ENCODE measurements at regions not wholly inside any gene's neighbourhood (a gene's known extent, or its start where the extent isn't known, plus 50 kb on each side); places are given as distances from the start of the nearest gene placed in this dataset.

GRCh38 chr1:164949771-164950471 is 390.9 kb downstream of the PBX1 start:
- no peaks in the 10 kb centered on the region for H4K20me1 ChIP-seq (replicated peaks; ENCODE audit: control insufficient read depth, extremely low read depth, insufficient read depth, low read length)
- ChIA-PET CTCF (no interaction called here), POLR2A (no interaction called here)
- H3K27me3 ChIP-seq (ENCODE audit: control insufficient read depth in 2 of 2, insufficient read depth in 2 of 2, low read length in 2 of 2) = no peaks in the 10 kb centered on the region
- no peaks in the 10 kb centered on the region for H3K4me1 ChIP-seq (ENCODE audit: control insufficient read depth, extremely low read depth, insufficient read depth, low read length)
- no peaks in the 10 kb centered on the region for H3K36me3 ChIP-seq (ENCODE audit: control insufficient read depth in 2 of 2, extremely low read depth in 1 of 2, insufficient read depth in 2 of 2, low read length in 2 of 2)
- no peak overlapping the region for H3K4me2 ChIP-seq (ENCODE audit: insufficient read depth, low read length)
- H3K9me1 ChIP-seq (replicated peaks; ENCODE audit: control insufficient read depth, extremely low read depth, insufficient read depth, low read length) = no peaks in the 10 kb centered on the region
- dilution Hi-C loops (cut with MboI; ENCODE audit: extremely low pct_ligation_motif_present, low sequenced_read_pairs) = no loop called here
- H3K27ac ChIP-seq (ENCODE audit: insufficient read depth, low read depth, low read length) = no peak overlapping the region
- H3K9ac ChIP-seq (replicated peaks; ENCODE audit: extremely low read depth, insufficient read depth, low read length) = no peak overlapping the region
- no peak for FAIRE-seq
- no peak overlapping the region for H3K4me3 ChIP-seq (replicated peaks in 1 of 3; ENCODE audit: insufficient read depth in 1 of 3, low read depth in 1 of 3, low read length in 3 of 3)
- no peaks in the 10 kb centered on the region for H3K9me3 ChIP-seq (replicated peaks; ENCODE audit: control insufficient read depth, insufficient read depth, low read length)
- BruUV-seq (replicated peaks) = no TSS peak
- no peak for TF ChIP-seq GATA2 (IDR thresholded peaks at IDR 0.05; ENCODE audit: insufficient read depth, insufficient read length, low read depth, low read length)
- TF ChIP-seq CTCF (IDR thresholded peaks at IDR 0.05; ENCODE audit: extremely low read depth in 1 of 2, insufficient read depth in 1 of 2, low read depth in 1 of 2, low read length in 2 of 2) = no peak
- no peak for TF ChIP-seq POLR2A (IDR thresholded peaks at IDR 0.05; ENCODE audit: low read depth, low read length)
- no peak for TF ChIP-seq JUN (IDR thresholded peaks at IDR 0.05; ENCODE audit: borderline replicate concordance, insufficient read depth, insufficient read length, low read depth)
- no peak for TF ChIP-seq EZH2 (IDR thresholded peaks at IDR 0.05; ENCODE audit: borderline replicate concordance, low read depth, low read length, severe bottlenecking)
- TF ChIP-seq FOS (IDR thresholded peaks at IDR 0.05; ENCODE audit: borderline replicate concordance, insufficient read depth, low read length) = no peak
- no peak for TF ChIP-seq POLR2AphosphoS5 (IDR thresholded peaks at IDR 0.05; ENCODE audit: insufficient read depth, low read depth, low read length)
- TF ChIP-seq MYC (IDR thresholded peaks at IDR 0.05; ENCODE audit: low read depth, low read length) = no peak
- TF ChIP-seq, protein P1, sequence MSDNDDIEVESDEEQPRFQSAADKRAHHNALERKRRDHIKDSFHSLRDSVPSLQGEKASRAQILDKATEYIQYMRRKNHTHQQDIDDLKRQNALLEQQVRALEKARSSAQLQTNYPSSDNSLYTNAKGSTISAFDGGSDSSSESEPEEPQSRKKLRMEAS (IDR thresholded peaks at IDR 0.05; ENCODE audit: insufficient read depth, insufficient read length) = no peak
- H2AFZ ChIP-seq (ENCODE audit: low read depth, low read length) = no peak overlapping the region
- no peak for DNase-seq (ENCODE audit: low read depth, low spot score)
- intact Hi-C loops (cut with micrococcal nuclease) = no loop called here
- no peaks in the 10 kb centered on the region for H3K79me2 ChIP-seq (ENCODE audit: control insufficient read depth, insufficient read depth, low read length)

Data from endothelial cell of umbilical vein (primary cell).